ENCODE measurements at regions not wholly inside any gene's neighbourhood (a gene's known extent, or its start where the extent isn't known, plus 50 kb on each side); places are given as distances from the start of the nearest gene placed in this dataset.
A peak's percentile ranks its signal among the peaks of the same experiment; 100 is the strongest.
"Not testable (repeated sequence)": the region's sequence is repeated elsewhere in the genome, so short reads cannot be mapped to it uniquely, and the experiment has no call there.

- not testable (repeated sequence) for DNase-seq (ENCODE audit: low read depth)
Observed at GRCh38 chr5:122209601-122210000, 80.3 kb downstream of the ZNF474 start.

DNA sequence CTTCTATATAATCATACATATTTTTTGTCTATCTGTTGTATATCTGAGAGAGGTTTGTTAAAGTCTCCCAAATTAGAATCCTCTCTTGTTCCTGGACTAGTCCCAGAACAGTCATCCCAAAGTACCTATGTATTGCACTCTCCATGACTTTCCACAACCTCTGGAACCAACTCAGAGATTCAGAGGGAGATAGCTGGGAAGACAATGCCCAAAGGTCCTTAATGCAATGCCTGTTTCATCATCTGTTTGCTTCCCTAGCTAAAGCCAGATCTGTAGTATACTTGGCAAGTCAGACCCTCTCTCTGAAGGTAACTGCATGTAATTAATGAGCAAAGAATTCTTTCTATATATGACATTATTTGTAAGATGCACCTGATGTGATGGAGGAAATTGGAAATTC lies 89.4 kb downstream of the ZNF474 start:
- DNase-seq (ENCODE audit: low read depth), result no peak

DNA sequence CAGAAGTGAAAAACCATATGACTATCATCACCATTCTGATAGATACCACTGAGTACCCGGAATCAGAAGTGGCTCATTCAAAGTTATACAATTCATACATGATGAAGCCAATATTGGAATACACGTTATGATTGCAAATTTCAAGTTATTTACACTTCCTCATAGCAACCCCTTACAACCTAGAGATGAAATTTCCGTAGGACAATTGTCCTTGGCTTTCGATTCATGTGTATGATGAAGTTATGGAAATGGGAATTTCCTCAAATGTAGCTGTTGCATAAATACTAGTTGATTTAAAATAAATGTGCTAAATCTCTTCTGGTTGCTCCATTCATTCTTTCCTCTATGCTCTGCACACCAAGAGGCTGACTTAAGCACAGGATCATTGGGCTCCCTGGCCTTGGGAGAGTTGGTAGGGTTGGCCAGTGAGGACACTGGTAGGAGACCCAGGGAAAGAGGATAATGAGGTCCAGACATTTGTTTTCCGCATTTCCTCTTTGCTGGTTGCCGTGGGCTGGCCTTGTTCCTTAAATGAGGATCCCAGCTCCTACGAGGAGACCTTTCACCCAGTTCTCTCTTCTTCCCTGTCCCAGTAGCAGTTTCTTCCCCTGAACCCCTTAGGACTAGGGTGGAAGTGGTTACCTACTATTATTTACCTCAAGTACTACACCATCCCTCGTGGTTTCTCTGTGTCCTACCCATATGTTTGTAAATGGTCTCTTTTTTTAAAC lies 90.3 kb downstream of the ZNF474 start:
- no peak for DNase-seq (ENCODE audit: low read depth)

DNA sequence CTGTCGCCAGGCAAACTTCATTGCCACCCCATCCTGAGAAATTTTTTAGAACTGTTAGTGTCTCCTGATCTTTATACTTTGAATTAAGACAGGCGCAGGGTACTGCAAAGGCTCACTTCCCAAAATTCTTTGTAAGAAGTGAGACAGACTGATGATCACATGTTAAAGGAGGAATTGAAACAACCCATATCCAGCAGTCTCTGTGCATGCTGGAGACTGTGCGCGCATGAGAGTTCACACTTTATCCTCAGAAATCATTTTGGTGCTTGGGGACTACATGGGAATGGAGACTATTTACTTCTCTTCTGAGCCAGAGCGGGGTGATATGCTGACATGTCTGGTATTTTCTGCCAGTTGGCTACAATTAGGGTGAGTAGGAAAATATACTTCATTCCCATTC lies 91.2 kb downstream of the ZNF474 start:
- DNase-seq (ENCODE audit: low read depth), result no peak

- no peak for DNase-seq (ENCODE audit: low read depth)
Observed at GRCh38 chr5:122221857-122222256, 90.2 kb upstream of the SNCAIP start.

- no peak for DNase-seq (ENCODE audit: low read depth)
Observed at GRCh38 chr5:122222580-122222979, 89.5 kb upstream of the SNCAIP start.

DNA sequence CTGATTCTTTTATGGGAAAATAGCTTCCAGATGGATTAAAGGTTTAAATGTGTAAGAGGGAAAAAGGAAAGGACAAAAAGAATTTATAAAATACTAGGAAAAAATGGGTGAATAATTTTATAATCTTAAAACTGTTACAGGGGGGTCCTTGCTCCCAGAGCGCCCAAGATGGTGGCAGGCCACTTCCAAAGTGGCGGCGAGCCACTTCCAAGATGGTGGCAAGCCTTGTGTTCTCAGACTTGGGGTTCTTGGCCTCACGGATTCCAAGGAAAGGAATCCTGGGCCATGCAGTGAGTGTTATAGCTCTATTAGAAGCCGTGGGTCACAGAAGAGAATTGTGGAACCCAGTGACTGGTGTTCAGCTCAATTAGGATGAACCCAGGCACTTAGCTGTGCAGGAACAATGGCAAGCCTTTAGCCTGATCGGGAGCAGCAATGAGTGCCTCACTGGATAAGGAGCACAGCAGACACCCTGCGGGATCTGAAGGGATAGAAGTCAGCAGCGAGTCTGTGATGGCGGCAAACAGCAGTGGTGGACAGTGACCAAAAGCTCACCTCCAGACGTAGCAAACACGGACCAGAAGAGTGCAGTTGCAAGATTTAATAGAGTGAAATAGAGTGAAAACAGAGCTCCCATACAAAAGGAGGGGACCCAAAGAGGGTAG lies 83.2 kb upstream of the SNCAIP start:
- no peak for DNase-seq (ENCODE audit: low read depth)

- DNase-seq (ENCODE audit: low read depth), result no peak
Observed at GRCh38 chr5:122229551-122229950, 82.5 kb upstream of the SNCAIP start.

DNA sequence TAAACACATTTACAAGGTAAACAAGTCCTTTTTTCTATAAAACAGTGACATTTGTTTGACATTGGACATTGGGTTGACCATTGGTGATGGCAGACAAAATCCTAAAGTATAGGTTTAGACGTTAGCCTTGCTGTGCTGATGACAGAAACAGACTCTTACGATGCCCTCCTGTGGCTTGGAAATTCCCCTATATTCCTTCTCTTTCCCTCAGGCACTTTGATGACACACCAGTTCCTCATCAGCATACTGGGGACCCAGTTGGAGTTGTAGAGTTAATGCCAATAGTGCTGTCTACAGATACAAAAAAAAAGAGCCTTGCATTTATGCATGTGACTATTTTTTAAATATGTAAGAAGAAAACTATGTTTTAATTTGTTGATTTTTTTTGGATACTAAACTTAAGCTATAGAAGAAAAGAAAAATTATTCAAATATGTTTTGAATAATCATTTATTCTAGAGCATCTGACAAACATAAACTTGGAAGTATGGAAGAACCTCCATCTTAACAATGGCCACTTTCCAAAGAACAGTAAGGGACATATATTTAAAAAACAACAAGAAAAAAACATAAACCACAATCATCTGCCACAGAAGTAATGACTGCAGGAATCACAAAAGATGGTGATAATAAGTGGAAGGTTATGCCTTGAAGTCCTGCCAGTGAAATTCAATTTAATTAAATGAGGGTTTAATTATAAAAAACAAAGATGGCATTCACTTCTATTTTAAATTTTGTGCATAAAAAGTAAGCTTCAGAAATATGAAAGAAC lies 75.6 kb upstream of the SNCAIP start:
- DNase-seq (ENCODE audit: low read depth), result no peak

GRCh38 chr5:122237906-122238305 lies 74.1 kb upstream of the SNCAIP start:
- DNase-seq (ENCODE audit: low read depth), result no peak

- peak; percentile 13 for DNase-seq (ENCODE audit: low read depth)
Observed at GRCh38 chr5:122252319-122252718, 59.7 kb upstream of the SNCAIP start.

DNA sequence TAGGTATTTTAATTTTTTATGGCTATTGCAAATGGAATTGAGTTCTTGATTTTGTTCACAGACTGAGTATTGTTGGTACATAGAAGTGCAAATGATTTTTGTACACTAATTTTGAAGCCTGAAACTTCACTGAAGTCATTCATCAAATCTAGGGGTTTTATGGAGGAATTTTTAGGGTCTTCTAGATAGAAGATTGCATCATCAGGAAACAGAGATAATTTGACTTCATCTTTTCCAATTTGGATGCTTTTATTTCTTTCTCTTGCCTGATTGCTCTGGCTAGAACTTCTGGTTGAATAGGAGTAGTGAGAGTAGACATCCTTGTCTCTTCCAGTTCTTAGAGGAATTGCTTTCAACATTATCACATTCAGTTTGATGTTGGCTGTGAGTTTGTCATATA lies 58.2 kb upstream of the SNCAIP start:
- no peak for DNase-seq (ENCODE audit: low read depth)

DNA sequence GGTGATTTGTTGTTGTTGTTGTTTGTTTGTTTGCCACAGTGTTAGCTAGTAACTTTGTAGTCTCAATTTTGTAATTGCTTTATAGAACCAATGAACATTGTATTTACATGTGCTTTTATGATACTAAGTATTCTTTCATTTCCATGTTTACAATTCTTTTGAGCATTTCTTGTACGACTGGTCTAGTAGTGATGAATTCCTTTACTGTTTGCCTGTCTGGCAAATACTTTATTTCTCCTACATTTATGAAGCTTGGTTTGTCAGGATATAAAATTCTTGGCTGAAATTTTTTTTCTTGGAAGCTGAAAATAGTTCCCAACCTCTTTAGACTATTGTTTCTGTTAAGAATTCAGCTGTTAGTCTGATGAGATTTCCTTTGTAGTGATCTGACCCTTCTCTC lies 55.6 kb upstream of the SNCAIP start:
- DNase-seq (ENCODE audit: low read depth), result no peak

DNA sequence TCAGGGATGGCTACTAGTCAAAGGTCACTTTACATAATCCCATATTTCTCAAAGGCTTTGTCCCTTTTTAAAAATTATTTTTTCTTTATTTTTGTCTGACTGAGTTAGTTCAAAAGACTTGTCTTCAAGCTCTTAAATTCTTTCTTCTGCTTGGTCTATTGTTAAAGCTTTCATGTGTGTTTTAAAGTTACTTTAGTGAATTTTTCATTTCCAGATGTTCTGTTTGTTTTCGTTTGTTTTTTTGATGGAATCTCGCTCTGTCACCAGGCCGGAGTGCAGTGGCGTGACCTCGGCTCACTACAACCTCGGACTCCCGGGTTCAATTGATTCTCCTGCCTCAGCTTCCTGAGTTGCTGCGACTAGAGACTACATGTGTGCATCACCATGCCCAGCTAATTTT lies 55.0 kb upstream of the SNCAIP start:
- DNase-seq (ENCODE audit: low read depth), result no peak

GRCh38 chr5:122258241-122258640 lies 53.8 kb upstream of the SNCAIP start:
- no peak for DNase-seq (ENCODE audit: low read depth)

GRCh38 chr5:122258840-122259239 lies 53.2 kb upstream of the SNCAIP start:
- DNase-seq (ENCODE audit: low read depth), result no peak

DNA sequence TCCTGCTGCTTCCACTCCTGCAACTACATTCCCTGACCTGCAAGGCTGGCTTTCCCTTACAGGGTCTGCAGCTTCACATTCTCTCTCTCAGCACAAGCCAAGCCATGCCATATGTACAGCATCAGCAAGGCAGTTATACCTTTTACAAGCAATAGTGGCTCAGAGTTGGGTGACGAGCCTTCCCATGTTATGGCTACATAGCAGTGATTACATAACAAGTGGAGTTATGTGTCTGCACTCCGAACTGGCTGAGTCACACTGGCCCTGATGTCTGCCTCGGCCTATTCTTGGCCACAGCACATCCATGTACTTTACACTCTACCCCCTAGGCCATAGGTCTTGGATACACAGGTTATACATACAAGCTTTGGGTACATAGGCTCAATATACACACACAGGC lies 52.0 kb upstream of the SNCAIP start:
- DNase-seq (ENCODE audit: low read depth), result peak; percentile 87

GRCh38 chr5:122262103-122262502 lies 49.9 kb upstream of the SNCAIP start:
- peak; percentile 79 for DNase-seq (ENCODE audit: low read depth)

All from amniotic epithelial cell (primary cell).